Type B pancreatic cell (in vitro differentiated cells): ENCODE measurements at regions not wholly inside any gene's neighbourhood (a gene's known extent, or its start where the extent isn't known, plus 50 kb on each side); places are given as distances from the start of the nearest gene placed in this dataset.

Experiments used
- DNase-seq: peaks from one replicate; pipeline ENCODE4 v3.0.0; 2021; ENCODE audit warnings: mixed read lengths; ENCODE audit not compliant: unreplicated experiment; ENCODE audit errors: extremely low spot score
- H3K27ac Mint-ChIP-seq: 2 replicates; pipeline ENCODE4 v1.8.0; 2021; ENCODE audit warnings: mild to moderate bottlenecking, mixed read lengths
- H3K27me3 Mint-ChIP-seq: 2 replicates; pipeline ENCODE4 v1.8.0; 2021; ENCODE audit warnings: mixed read lengths
- H3K36me3 Mint-ChIP-seq: 2 replicates; pipeline ENCODE4 v1.8.0; 2021; ENCODE audit warnings: mixed read lengths
- H3K4me1 Mint-ChIP-seq: one replicate; pipeline ENCODE4 v1.8.0; 2021; ENCODE audit warnings: mixed read lengths; ENCODE audit not compliant: unreplicated experiment
- H3K4me3 Mint-ChIP-seq: 2 replicates; pipeline ENCODE4 v1.8.0; 2021; ENCODE audit warnings: mild to moderate bottlenecking, mixed read lengths
- H3K9me3 Mint-ChIP-seq: 2 replicates; pipeline ENCODE4 v1.8.0; 2021; ENCODE audit warnings: mixed read lengths
- TF ChIP-seq, protein P1 (sequence below): fragments of 200-600 bp; sonication (generic); conservative IDR thresholded peaks from 2 replicates; pipeline ENCODE4 v1.5.0; 2021; ENCODE audit warnings: antibody characterized with exemption, mild to moderate bottlenecking

DNA sequence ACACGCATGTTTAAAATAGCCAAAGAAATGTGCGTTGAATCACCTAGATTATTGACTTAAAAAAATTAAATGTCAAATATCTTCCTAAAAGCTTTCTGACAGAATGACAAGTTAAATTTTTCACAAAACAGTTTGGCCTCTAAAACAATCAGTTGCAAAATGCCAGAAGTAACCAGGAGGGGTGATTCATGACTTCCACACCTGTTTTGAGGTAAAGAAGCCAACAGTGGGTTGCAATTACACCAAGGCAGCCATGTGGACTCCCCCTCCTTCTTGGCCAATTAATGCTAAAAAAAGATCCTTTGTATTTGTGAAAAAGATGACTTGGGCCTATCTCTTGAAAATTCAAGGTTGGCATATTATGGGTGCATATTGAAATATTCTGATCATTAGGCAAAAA, 424.8 kb downstream of the CBLN4 start:
- DNase-seq, result no peak
- H3K27ac Mint-ChIP-seq, result no peak overlapping the region

DNA sequence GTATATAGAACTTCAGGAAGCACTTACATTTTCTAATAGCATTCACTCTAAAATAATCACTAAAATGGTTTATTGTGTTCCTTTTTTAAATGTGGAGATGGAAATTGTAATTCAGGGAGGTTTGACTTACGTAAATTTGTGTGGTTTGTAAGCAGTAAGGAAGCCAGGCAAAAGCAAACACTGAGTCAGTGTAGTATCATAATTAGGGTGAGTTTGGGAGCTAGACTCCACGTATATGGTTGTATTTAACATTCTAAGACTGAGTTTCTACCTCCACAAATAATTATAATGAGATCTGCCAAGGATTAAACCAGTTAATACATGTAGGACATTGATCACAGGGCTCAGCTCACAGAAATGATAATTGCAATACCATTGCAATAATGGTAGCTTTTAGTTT, 425.5 kb downstream of the CBLN4 start:
- Mint-ChIP-seq H3K27me3 (no peaks in the 10 kb centered on the region), H3K9me3 (no peaks in the 10 kb centered on the region), H3K4me1 (no peaks in the 10 kb centered on the region), H3K4me3 (no peak overlapping the region), H3K27ac (no peak overlapping the region), H3K36me3 (no peaks in the 10 kb centered on the region)
- TF ChIP-seq, protein P1, sequence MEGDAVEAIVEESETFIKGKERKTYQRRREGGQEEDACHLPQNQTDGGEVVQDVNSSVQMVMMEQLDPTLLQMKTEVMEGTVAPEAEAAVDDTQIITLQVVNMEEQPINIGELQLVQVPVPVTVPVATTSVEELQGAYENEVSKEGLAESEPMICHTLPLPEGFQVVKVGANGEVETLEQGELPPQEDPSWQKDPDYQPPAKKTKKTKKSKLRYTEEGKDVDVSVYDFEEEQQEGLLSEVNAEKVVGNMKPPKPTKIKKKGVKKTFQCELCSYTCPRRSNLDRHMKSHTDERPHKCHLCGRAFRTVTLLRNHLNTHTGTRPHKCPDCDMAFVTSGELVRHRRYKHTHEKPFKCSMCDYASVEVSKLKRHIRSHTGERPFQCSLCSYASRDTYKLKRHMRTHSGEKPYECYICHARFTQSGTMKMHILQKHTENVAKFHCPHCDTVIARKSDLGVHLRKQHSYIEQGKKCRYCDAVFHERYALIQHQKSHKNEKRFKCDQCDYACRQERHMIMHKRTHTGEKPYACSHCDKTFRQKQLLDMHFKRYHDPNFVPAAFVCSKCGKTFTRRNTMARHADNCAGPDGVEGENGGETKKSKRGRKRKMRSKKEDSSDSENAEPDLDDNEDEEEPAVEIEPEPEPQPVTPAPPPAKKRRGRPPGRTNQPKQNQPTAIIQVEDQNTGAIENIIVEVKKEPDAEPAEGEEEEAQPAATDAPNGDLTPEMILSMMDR, result no peak
- no peak for DNase-seq

More for the DNA sequence above, 424.8 kb downstream of the CBLN4 start:
- no peaks in the 10 kb centered on the region for H3K36me3 Mint-ChIP-seq
- H3K4me1 Mint-ChIP-seq, result no peaks in the 10 kb centered on the region
- TF ChIP-seq, protein P1, result no peak
- no peak overlapping the region for H3K4me3 Mint-ChIP-seq
- no peaks in the 10 kb centered on the region for H3K9me3 Mint-ChIP-seq
- no peaks in the 10 kb centered on the region for H3K27me3 Mint-ChIP-seq

DNA sequence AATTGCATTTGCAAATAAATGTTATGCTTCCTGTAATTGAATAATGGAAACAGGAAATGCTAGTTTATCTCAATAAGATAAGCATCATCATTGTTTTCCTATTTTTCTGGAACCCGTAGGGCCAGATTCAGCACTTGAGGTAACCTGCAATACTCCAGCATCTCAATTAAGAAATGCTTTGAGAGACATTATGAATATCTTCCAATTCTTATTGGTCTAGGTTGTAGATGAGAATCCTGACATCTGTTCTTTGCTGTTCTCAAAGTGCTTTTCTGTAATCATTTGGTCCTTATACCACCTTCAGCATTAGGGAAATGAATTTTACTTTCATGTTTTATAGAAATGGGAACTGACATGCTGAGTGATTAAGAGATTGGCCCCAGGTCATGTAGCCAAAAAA, 428.3 kb downstream of the CBLN4 start:
- no peak overlapping the region for H3K4me3 Mint-ChIP-seq
- H3K9me3 Mint-ChIP-seq, result no peaks in the 10 kb centered on the region
- no peaks in the 10 kb centered on the region for H3K27me3 Mint-ChIP-seq
- no peak for DNase-seq
- no peaks in the 10 kb centered on the region for H3K36me3 Mint-ChIP-seq
- no peaks in the 10 kb centered on the region for H3K4me1 Mint-ChIP-seq
- no peak overlapping the region for H3K27ac Mint-ChIP-seq
- TF ChIP-seq, protein P1, result no peak

DNA sequence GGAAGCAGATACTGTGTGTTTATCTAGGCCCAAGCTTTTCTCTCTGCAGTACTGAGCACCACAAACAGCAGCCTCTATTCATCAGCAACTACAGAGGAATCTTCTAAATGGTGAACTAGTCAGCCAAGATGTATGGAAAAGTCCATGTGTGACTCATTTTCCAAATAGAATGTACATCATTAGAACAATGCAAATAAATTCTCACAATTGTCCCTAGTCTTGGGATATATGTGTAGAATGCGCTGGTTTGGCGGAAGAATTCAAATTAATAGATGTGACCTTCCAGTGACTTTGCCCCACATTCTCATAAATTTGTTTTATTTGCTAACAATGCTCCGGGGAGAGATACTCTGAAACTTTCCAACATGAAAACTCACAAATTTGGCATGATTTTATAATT, 436.2 kb downstream of the CBLN4 start:
- Mint-ChIP-seq H3K9me3 (peaks cover 8% of the 10 kb centered on the region), H3K27ac (no peak overlapping the region), H3K27me3 (no peaks in the 10 kb centered on the region), H3K4me1 (no peaks in the 10 kb centered on the region), H3K4me3 (no peak overlapping the region), H3K36me3 (no peaks in the 10 kb centered on the region)
- TF ChIP-seq, protein P1, result no peak
- no peak for DNase-seq

- no peaks in the 10 kb centered on the region for H3K27me3 Mint-ChIP-seq
- no peak overlapping the region for H3K27ac Mint-ChIP-seq
- no peaks in the 10 kb centered on the region for H3K36me3 Mint-ChIP-seq
- no peak overlapping the region for H3K4me3 Mint-ChIP-seq
- no peak for DNase-seq
- no peaks in the 10 kb centered on the region for H3K4me1 Mint-ChIP-seq
- peaks cover 8% of the 10 kb centered on the region for H3K9me3 Mint-ChIP-seq
- TF ChIP-seq, protein P1, result no peak
Observed at GRCh38 chr20:55567826-55568225, 437.5 kb downstream of the CBLN4 start.
